Mesothelial cell of epicardium (in vitro differentiated cells): ENCODE measurements at regions not wholly inside any gene's neighbourhood (a gene's known extent, or its start where the extent isn't known, plus 50 kb on each side); places are given as distances from the start of the nearest gene placed in this dataset.

Experiments used
- DNase-seq, 2 experiments: peaks; one replicate each; pipeline ENCODE4 v3.0.0; 2021; ENCODE audit warnings: low spot score in 2 of 2; ENCODE audit not compliant: unreplicated experiment in 2 of 2
- H3K27ac Mint-ChIP-seq: 2 replicates; pipeline ENCODE4 v1.8.0; 2021; ENCODE audit warnings: mixed read lengths
- H3K27me3 Mint-ChIP-seq: 2 replicates; pipeline ENCODE4 v1.8.0; 2021; ENCODE audit warnings: low read depth, mixed read lengths
- H3K36me3 Mint-ChIP-seq: 2 replicates; pipeline ENCODE4 v1.8.0; 2021; ENCODE audit warnings: mixed read lengths
- H3K4me1 Mint-ChIP-seq: 2 replicates; pipeline ENCODE4 v1.8.0; 2021; ENCODE audit warnings: mixed read lengths
- H3K4me3 Mint-ChIP-seq: 2 replicates; pipeline ENCODE4 v1.8.0; 2021; ENCODE audit warnings: mild to moderate bottlenecking, moderate library complexity, mixed read lengths
- H3K9me3 Mint-ChIP-seq: 2 replicates; pipeline ENCODE4 v1.8.0; 2021; ENCODE audit warnings: mixed read lengths
- CTCF ChIP-seq: fragments of 200-600 bp; sonication (generic); IDR thresholded peaks from one replicate; pipeline ENCODE4 v1.5.0; 2021; ENCODE audit warnings: antibody characterized with exemption; ENCODE audit not compliant: unreplicated experiment

GRCh38 chr3:67215690-67216089, 217.6 kb downstream of the KBTBD8 start:
- Mint-ChIP-seq H3K4me3 (no peak overlapping the region), H3K4me1 (no peaks in the 10 kb centered on the region), H3K27me3 (peaks cover 1% of the 10 kb centered on the region), H3K27ac (no peak overlapping the region), H3K9me3 (no peaks in the 10 kb centered on the region), H3K36me3 (no peaks in the 10 kb centered on the region)
- DNase-seq: no peak
- TF ChIP-seq CTCF: no peak

- no peak for DNase-seq
- H3K9me3 Mint-ChIP-seq: no peaks in the 10 kb centered on the region
- H3K4me3 Mint-ChIP-seq: no peak overlapping the region
- peaks cover 1% of the 10 kb centered on the region for H3K4me1 Mint-ChIP-seq
- no peak overlapping the region for H3K27ac Mint-ChIP-seq
- H3K36me3 Mint-ChIP-seq: no peaks in the 10 kb centered on the region
- peaks cover 2% of the 10 kb centered on the region for H3K27me3 Mint-ChIP-seq
- no peak for TF ChIP-seq CTCF
Observed at GRCh38 chr3:67227030-67227429, 228.9 kb downstream of the KBTBD8 start.

- TF ChIP-seq CTCF: no peak
- DNase-seq: no peak
- Mint-ChIP-seq H3K27me3 (peaks cover 2% of the 10 kb centered on the region), H3K9me3 (no peaks in the 10 kb centered on the region), H3K36me3 (no peaks in the 10 kb centered on the region), H3K27ac (no peak overlapping the region), H3K4me1 (peaks cover 1% of the 10 kb centered on the region), H3K4me3 (no peak overlapping the region)
Observed at GRCh38 chr3:67228136-67228535, 230.0 kb downstream of the KBTBD8 start.

GRCh38 chr3:67232642-67233041, 234.5 kb downstream of the KBTBD8 start:
- Mint-ChIP-seq H3K27ac (no peak overlapping the region), H3K4me1 (peaks cover 1% of the 10 kb centered on the region), H3K4me3 (no peak overlapping the region), H3K36me3 (no peaks in the 10 kb centered on the region), H3K9me3 (no peaks in the 10 kb centered on the region), H3K27me3 (no peaks in the 10 kb centered on the region)
- no peak for DNase-seq
- TF ChIP-seq CTCF: no peak

GRCh38 chr3:67239353-67239752, 241.2 kb downstream of the KBTBD8 start:
- Mint-ChIP-seq H3K27me3 (no peaks in the 10 kb centered on the region), H3K27ac (no peak overlapping the region), H3K9me3 (peaks cover 6% of the 10 kb centered on the region), H3K36me3 (no peaks in the 10 kb centered on the region), H3K4me1 (peaks cover 22% of the 10 kb centered on the region), H3K4me3 (no peak overlapping the region)
- no peak for TF ChIP-seq CTCF
- DNase-seq: no peak

GRCh38 chr3:67241084-67241483, 243.0 kb downstream of the KBTBD8 start:
- Mint-ChIP-seq H3K27ac (no peak overlapping the region), H3K9me3 (peaks cover 6% of the 10 kb centered on the region)

More at GRCh38 chr3:67241084-67241483, 243.0 kb downstream of the KBTBD8 start:
- H3K4me1 Mint-ChIP-seq: peaks cover 22% of the 10 kb centered on the region
- no peaks in the 10 kb centered on the region for H3K36me3 Mint-ChIP-seq
- no peak overlapping the region for H3K4me3 Mint-ChIP-seq
- H3K27me3 Mint-ChIP-seq: no peaks in the 10 kb centered on the region
- no peak for TF ChIP-seq CTCF
- no peak for DNase-seq
